HG03175 (cell line): ENCODE measurements at regions not wholly inside any gene's neighbourhood (a gene's known extent, or its start where the extent isn't known, plus 50 kb on each side); places are given as distances from the start of the nearest gene placed in this dataset.

Experiments used
- ATAC-seq: cut with Tn5 transposase; IDR thresholded peaks from one replicate; pipeline ENCODE4 v1.9.1; 2021; ENCODE audit warnings: mild to moderate bottlenecking, moderate library complexity; ENCODE audit not compliant: unreplicated experiment

GRCh38 chr5:42898760-42899159, 87.1 kb upstream of the SELENOP start:
- ATAC-seq, result no peak

GRCh38 chr5:42896523-42896922, 84.8 kb upstream of the SELENOP start:
- no peak for ATAC-seq

DNA sequence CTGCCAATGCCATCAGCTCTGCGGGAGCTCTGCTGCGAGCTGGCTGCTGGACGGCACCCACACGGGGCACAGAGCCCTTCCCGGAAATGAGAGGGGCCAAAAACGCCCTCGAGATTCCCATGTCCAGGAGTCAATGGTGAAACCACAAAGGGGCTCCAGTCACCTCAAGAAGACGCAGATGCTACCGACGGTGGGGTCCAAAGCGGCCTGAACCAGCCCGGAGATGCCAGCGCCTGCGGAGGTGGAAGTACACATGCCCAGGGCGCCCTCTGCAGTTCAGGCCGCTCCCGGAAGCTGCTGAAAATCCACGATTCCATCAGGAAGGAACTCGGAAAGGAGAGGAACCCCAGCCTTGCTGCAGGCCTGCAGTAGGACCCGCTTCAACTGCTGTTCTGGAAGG, 82.4 kb upstream of the SELENOP start:
- ATAC-seq, result no peak

- peak; percentile 93 for ATAC-seq
Measured at GRCh38 chr5:42889311-42889933, 77.7 kb upstream of the SELENOP start.

DNA sequence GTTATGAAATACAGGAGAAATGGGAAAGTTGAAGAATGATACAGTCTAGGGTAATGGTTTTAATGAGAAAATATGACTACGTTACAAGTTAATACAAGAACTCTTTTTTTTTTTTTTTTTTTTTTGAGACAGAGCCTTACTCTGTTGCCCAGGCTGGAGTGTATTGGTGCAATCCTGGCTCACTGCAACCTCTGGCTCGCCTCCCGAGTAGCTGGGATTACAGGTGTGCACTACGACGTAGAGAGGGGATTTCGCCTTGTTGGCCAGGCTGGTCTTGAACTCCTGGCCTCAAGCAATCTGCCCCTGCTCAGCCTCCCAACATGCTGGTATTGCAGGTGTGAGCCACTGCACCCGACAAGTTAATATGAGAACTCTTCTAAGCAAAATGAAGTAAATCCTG, 77.1 kb upstream of the SELENOP start:
- no peak for ATAC-seq

DNA sequence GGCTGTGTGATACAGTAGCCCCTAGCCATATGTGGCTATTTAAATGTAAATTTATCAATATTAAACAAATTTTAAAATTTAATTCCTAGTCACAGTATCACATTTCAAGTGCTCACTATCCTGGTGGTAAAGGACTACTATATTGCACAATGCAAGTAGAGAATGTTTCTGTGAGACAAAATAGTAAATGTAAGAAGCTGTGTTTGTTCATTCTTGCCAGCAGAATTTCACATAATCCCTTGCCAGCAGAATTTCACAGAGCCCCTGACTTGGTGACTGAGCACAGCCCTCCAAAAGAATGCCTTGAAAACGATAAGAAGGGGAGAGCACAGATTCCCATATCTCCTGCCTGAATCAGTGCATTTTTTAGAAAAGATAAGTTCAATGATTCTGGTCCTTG, 75.9 kb upstream of the SELENOP start:
- ATAC-seq, result no peak

- no peak for ATAC-seq
Measured at GRCh38 chr5:42887097-42887496, 75.4 kb upstream of the SELENOP start.

DNA sequence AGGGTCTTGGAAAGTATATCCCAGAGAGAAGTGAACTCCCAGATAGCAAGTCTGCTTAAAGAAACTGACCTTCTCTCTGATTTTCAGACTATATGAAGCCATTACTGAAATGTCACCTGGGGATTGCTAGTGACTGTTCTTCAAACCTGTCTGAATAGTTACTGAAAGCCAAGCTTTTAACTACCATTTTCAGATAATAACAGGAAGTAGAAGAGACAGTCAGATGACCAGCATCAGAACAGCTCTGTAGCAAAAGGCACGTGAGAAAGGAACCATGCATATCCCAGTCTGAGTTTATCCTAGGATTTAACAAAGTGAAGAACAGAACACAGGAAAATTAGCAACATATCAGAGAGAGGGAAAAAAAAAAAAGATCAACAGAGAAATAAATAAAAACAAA, 74.9 kb upstream of the SELENOP start:
- ATAC-seq, result no peak

DNA sequence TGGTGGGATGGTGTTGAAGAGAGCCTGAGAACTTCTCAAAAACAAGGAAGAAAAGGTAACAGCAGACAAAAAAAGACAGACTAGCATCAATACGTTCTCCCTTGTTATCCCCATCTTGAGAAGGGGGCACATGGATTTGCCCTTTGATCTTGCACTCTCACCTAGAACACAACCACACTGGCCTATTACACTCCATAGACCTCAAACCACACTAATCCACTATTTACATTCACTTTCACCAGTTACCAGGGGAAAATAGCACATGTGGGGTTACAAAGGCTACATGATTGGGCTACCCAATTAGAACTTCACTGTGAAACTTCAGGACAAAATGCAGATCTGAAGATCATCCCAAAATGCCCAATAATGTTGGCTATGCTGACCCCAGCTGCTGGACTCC, 72.6 kb upstream of the SELENOP start:
- ATAC-seq, result no peak

- ATAC-seq, result no peak
Measured at GRCh38 chr5:42881416-42882117, 69.9 kb upstream of the SELENOP start.

- no peak for ATAC-seq
Measured at GRCh38 chr5:42880496-42881150, 68.9 kb upstream of the SELENOP start.

DNA sequence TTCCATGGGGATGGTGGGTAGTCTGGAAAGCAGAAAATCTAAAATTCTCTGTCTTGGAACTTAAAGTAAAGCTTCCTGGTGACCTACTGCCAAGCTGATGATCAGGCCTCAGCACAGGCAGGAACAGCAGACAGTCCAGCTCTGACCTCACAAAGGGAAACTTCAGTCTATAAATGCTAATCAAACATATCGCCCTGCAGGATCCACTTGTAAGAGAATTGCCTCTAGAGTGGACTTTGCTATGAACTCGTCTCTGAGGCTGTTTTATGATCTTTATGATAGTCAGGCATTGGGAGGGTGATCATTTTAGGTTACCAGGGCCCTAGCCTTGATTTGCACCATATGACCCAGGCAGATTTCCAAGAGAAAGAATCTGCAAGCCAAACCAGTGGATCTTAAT, 67.6 kb upstream of the SELENOP start:
- ATAC-seq, result no peak

- ATAC-seq, result no peak
Measured at GRCh38 chr5:42878550-42878949, 66.9 kb upstream of the SELENOP start.

DNA sequence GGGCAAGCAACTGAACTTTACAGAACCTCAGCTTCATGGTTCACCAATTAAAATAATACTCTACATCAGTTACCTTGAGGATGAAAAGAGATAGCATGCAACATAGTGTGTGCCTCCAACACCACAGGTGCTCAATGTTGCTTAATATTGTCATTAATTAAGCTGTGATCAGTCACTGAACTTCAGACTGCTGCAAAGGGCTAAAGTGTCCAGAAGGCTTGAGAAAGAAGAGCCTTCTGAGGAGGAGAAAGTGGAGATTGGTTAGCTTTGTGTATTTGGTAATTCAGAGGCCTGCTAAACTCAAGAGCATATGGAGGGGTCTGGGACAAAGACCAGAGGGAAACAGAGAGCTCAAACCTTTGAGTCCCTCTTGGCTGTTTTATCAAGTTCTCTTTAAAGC, 66.3 kb upstream of the SELENOP start:
- no peak for ATAC-seq

- ATAC-seq, result no peak
Measured at GRCh38 chr5:42877431-42877830, 65.7 kb upstream of the SELENOP start.

- ATAC-seq, result no peak
Measured at GRCh38 chr5:42876375-42876844, 64.7 kb upstream of the SELENOP start.

DNA sequence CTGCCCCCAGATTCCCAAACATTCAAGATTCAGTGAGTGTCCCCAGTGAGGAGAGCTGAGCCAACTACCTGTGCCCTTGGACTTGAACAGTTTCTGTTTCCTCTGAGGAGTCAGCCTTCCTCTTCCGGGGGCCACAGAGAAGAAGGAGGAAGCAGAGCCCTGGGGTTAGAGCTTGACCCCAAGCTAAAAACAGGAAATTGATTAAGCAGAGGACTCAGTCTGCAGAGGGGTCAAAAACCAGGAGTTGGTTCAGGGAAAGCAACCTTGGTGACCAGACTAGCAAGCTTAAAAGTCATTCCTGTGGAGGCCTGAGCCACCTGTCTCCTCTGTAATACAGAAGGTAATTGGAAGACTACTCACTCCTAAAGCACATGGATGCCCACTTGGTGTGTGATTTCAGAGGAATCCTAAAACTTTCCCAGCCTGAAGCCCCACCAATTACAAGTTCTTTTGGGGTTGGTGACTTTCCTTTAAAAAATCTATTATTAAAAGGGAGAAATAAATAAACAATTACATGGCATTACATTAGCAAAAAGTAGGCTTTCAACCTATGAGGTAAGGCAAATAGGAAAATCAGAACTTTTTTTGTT, 64.2 kb upstream of the SELENOP start:
- no peak for ATAC-seq

- no peak for ATAC-seq
Measured at GRCh38 chr5:42875211-42875610, 63.5 kb upstream of the SELENOP start.

DNA sequence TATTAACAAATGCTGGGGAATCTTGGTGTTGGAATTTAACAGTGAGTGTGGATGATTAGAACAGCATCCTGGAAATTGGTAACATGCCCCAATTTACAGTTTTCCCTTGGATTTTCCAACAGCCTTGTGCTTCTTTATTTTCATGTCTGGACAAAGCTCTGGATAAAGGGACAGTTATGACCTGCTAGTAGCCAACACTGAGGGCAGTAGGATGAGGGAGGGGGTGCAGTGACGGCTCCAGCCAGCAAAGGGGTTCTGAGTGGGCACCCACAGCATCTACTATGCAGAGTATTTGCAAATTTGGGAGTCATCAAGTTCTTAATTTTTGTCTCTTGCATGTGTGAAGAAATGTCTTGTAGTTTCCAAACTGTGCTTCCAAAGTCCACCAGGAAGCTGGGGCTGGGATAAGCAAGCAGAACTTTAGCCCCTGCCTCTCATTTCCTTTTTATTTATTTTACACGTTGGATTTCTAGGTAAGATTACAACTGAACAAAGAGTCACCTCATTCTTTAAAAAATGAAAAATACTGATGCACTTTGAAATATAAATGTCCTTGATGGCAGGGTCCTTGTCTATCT, 63.0 kb upstream of the SELENOP start:
- ATAC-seq, result no peak

DNA sequence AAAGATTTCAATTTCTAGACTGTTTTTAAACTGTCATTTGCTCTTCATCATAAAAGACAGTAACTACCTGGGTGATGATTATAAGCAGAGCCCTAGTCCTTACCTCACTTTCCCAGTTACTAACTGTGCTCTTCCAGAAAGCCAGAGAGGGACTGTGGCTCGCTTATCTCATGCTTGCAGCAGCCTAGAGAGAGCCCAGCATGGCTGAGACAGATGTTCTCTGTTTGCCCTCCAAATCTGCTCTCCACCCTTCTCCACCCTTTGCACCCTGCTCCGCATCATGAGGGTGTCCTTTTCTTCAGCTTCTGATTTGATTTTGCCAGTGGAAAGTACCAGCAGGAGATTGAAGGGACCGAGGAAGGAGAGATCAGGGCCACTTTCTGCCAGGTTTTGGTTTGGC, 61.2 kb upstream of the SELENOP start:
- no peak for ATAC-seq

GRCh38 chr5:42870882-42871418, 59.3 kb upstream of the SELENOP start:
- ATAC-seq, result no peak
